Activated naive CD4-positive, alpha-beta T cell treated with anti-CD3 and anti-CD28 coated beads, Interleukin-2, amount 50 U/mL, for 16 hours (primary cell): ENCODE measurements at regions not wholly inside any gene's neighbourhood (a gene's known extent, or its start where the extent isn't known, plus 50 kb on each side); places are given as distances from the start of the nearest gene placed in this dataset.
"Not testable (repeated sequence)": the region's sequence is repeated elsewhere in the genome, so short reads cannot be mapped to it uniquely, and the experiment has no call there.

Experiments
- DNase-seq: peaks from one replicate; pipeline ENCODE4 v3.0.0-alpha.2; 2020

- DNase-seq, result no peak
Observed at GRCh38 chr9:96062031-96062430, 186.5 kb downstream of the ERCC6L2 start.

GRCh38 chr9:96061293-96061987, 185.9 kb downstream of the ERCC6L2 start:
- DNase-seq, result peak; percentile 56

GRCh38 chr9:96058218-96058617, 182.7 kb downstream of the ERCC6L2 start:
- no peak for DNase-seq

- DNase-seq, result no peak
Observed at GRCh38 chr9:96057155-96057554, 181.7 kb downstream of the ERCC6L2 start.

- DNase-seq, result no peak
Observed at GRCh38 chr9:96056226-96056625, 180.7 kb downstream of the ERCC6L2 start.

GRCh38 chr9:96054248-96054647, 178.8 kb downstream of the ERCC6L2 start:
- not testable (repeated sequence) for DNase-seq

- no peak for DNase-seq
Observed at GRCh38 chr9:96052686-96053085, 177.2 kb downstream of the ERCC6L2 start.

GRCh38 chr9:96051423-96051822, 175.9 kb downstream of the ERCC6L2 start:
- DNase-seq, result no peak

- DNase-seq, result no peak
Observed at GRCh38 chr9:96050861-96051155, 175.3 kb downstream of the ERCC6L2 start.

- DNase-seq, result no peak
Observed at GRCh38 chr9:96050048-96050860, 174.8 kb downstream of the ERCC6L2 start.

GRCh38 chr9:96048956-96049831, 173.7 kb downstream of the ERCC6L2 start:
- DNase-seq, result no peak

GRCh38 chr9:96048104-96048955, 172.8 kb downstream of the ERCC6L2 start:
- DNase-seq, result peak; percentile 26

- DNase-seq, result no peak
Observed at GRCh38 chr9:96047741-96048103, 172.2 kb downstream of the ERCC6L2 start.

- DNase-seq, result no peak
Observed at GRCh38 chr9:96047116-96047639, 171.7 kb downstream of the ERCC6L2 start.

- no peak for DNase-seq
Observed at GRCh38 chr9:96045811-96046210, 170.3 kb downstream of the ERCC6L2 start.

- DNase-seq, result no peak
Observed at GRCh38 chr9:96044401-96044800, 168.9 kb downstream of the ERCC6L2 start.

- DNase-seq, result no peak
Observed at GRCh38 chr9:96040591-96041461, 165.3 kb downstream of the ERCC6L2 start.

- no peak for DNase-seq
Observed at GRCh38 chr9:96038914-96039313, 163.4 kb downstream of the ERCC6L2 start.

- DNase-seq, result no peak
Observed at GRCh38 chr9:96038271-96038670, 162.8 kb downstream of the ERCC6L2 start.

GRCh38 chr9:96034553-96035122, 159.1 kb downstream of the ERCC6L2 start:
- DNase-seq, result no peak

- DNase-seq, result no peak
Observed at GRCh38 chr9:96033896-96034295, 158.4 kb downstream of the ERCC6L2 start.
